HCT116 (cell line): ENCODE measurements at regions not wholly inside any gene's neighbourhood (a gene's known extent, or its start where the extent isn't known, plus 50 kb on each side); places are given as distances from the start of the nearest gene placed in this dataset.

Experiments
- CEBPB ChIP-seq: IDR thresholded peaks from 2 replicates; pipeline ENCODE4 v1.6.1; 2012; ENCODE audit warnings: low read depth
- EGR1 ChIP-seq: IDR thresholded peaks from 2 replicates; pipeline ENCODE4 v1.6.1; 2012; ENCODE audit warnings: low read depth
- EZH2 ChIP-seq: fragments of 200-600 bp; sonication (generic); IDR thresholded peaks from 2 replicates; pipeline ENCODE4 v1.6.1; 2017; ENCODE audit warnings: antibody characterized with exemption, mixed run types
- EZH2phosphoT487 ChIP-seq: fragments of 200-600 bp; IDR thresholded peaks from 2 replicates; pipeline ENCODE4 v1.6.1; 2018; ENCODE audit warnings: antibody characterized with exemption, borderline replicate concordance
- POLR2A ChIP-seq: IDR thresholded peaks from 2 replicates; pipeline ENCODE4 v1.7.0; 2011; ENCODE audit warnings: borderline replicate concordance; ENCODE audit not compliant: insufficient read depth, insufficient read length; ENCODE audit errors: extremely low read depth
- POLR2AphosphoS5 ChIP-seq: IDR thresholded peaks from 2 replicates; pipeline ENCODE4 v1.6.1; 2011; ENCODE audit warnings: mild to moderate bottlenecking, low read depth, low read length, moderate library complexity
- SIN3A ChIP-seq: IDR thresholded peaks from 2 replicates; pipeline ENCODE4 v1.6.1; 2012; ENCODE audit warnings: low read depth
- YY1 ChIP-seq: IDR thresholded peaks from 2 replicates; pipeline ENCODE4 v1.6.1; 2011; ENCODE audit warnings: low read length, low read depth, moderate library complexity, mild to moderate bottlenecking; ENCODE audit not compliant: insufficient replicate concordance; ENCODE audit errors: extremely low read depth
- TF ChIP-seq, protein P1 (sequence below), 3 experiments: fragments of 200-600 bp in 1 of 3; sonication (generic) in 1 of 3; IDR thresholded peaks in 2 of 3; conservative IDR thresholded peaks in 1 of 3; 2 replicates each; pipeline ENCODE4 v1.5.1; 2012 to 2017; ENCODE audit warnings: low read depth in 2 of 3, low read length in 2 of 3, antibody characterized with exemption in 1 of 3, borderline replicate concordance in 1 of 3, control low read depth in 1 of 3, mild to moderate bottlenecking in 1 of 3, mixed read lengths in 1 of 3, mixed run types in 1 of 3, moderate library complexity in 1 of 3; ENCODE audit not compliant: insufficient read depth in 1 of 3
- TF ChIP-seq, protein P2 (sequence below): IDR thresholded peaks from 2 replicates; pipeline ENCODE4 v1.6.1; 2012; ENCODE audit warnings: low read depth

DNA sequence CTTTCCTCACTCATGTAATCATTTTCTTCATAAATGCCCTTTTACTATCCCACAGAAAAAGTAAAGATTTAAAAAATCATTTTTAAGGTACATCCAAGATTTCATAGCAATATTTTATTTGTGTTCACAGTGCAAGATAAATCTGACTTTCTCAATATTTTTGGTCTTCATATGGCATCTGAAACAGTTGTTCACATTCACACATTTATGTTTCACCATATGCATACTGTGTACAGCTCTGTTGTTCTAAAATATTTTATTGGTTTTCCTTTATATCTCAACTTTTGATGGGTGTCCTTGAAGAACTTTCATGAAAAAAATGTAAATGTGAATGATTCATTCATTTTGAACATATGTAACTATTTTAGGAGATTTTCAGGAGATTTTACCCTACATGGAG is 348.7 kb downstream of the SNAPC1 start:
- TF ChIP-seq, protein P1, sequence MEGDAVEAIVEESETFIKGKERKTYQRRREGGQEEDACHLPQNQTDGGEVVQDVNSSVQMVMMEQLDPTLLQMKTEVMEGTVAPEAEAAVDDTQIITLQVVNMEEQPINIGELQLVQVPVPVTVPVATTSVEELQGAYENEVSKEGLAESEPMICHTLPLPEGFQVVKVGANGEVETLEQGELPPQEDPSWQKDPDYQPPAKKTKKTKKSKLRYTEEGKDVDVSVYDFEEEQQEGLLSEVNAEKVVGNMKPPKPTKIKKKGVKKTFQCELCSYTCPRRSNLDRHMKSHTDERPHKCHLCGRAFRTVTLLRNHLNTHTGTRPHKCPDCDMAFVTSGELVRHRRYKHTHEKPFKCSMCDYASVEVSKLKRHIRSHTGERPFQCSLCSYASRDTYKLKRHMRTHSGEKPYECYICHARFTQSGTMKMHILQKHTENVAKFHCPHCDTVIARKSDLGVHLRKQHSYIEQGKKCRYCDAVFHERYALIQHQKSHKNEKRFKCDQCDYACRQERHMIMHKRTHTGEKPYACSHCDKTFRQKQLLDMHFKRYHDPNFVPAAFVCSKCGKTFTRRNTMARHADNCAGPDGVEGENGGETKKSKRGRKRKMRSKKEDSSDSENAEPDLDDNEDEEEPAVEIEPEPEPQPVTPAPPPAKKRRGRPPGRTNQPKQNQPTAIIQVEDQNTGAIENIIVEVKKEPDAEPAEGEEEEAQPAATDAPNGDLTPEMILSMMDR (IDR thresholded peaks at IDR 0.05 in 2 of 3, conservative IDR thresholded peaks at IDR 0.05 in 1 of 3; ENCODE audit: borderline replicate concordance in 1 of 3, insufficient read depth in 1 of 3, low read depth in 2 of 3, low read length in 2 of 3) = no peak
- TF ChIP-seq POLR2A (no peak), EZH2 (no peak), POLR2AphosphoS5 (no peak), YY1 (no peak), EGR1 (no peak), EZH2phosphoT487 (no peak), CEBPB (no peak), SIN3A (no peak)
- TF ChIP-seq, protein P2, sequence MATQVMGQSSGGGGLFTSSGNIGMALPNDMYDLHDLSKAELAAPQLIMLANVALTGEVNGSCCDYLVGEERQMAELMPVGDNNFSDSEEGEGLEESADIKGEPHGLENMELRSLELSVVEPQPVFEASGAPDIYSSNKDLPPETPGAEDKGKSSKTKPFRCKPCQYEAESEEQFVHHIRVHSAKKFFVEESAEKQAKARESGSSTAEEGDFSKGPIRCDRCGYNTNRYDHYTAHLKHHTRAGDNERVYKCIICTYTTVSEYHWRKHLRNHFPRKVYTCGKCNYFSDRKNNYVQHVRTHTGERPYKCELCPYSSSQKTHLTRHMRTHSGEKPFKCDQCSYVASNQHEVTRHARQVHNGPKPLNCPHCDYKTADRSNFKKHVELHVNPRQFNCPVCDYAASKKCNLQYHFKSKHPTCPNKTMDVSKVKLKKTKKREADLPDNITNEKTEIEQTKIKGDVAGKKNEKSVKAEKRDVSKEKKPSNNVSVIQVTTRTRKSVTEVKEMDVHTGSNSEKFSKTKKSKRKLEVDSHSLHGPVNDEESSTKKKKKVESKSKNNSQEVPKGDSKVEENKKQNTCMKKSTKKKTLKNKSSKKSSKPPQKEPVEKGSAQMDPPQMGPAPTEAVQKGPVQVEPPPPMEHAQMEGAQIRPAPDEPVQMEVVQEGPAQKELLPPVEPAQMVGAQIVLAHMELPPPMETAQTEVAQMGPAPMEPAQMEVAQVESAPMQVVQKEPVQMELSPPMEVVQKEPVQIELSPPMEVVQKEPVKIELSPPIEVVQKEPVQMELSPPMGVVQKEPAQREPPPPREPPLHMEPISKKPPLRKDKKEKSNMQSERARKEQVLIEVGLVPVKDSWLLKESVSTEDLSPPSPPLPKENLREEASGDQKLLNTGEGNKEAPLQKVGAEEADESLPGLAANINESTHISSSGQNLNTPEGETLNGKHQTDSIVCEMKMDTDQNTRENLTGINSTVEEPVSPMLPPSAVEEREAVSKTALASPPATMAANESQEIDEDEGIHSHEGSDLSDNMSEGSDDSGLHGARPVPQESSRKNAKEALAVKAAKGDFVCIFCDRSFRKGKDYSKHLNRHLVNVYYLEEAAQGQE = no peak
